GM19351 (cell line): ENCODE measurements at regions not wholly inside any gene's neighbourhood (a gene's known extent, or its start where the extent isn't known, plus 50 kb on each side); places are given as distances from the start of the nearest gene placed in this dataset.
"Not testable (repeated sequence)": the region's sequence is repeated elsewhere in the genome, so short reads cannot be mapped to it uniquely, and the experiment has no call there.

Experiments
- ATAC-seq: cut with Tn5 transposase; IDR thresholded peaks from one replicate; pipeline ENCODE4 v1.9.1; 2021; ENCODE audit warnings: mild to moderate bottlenecking, moderate library complexity; ENCODE audit not compliant: unreplicated experiment

- no peak for ATAC-seq
Measured at GRCh38 chr6:94902974-94903628, 674.2 kb upstream of the MANEA start.

DNA sequence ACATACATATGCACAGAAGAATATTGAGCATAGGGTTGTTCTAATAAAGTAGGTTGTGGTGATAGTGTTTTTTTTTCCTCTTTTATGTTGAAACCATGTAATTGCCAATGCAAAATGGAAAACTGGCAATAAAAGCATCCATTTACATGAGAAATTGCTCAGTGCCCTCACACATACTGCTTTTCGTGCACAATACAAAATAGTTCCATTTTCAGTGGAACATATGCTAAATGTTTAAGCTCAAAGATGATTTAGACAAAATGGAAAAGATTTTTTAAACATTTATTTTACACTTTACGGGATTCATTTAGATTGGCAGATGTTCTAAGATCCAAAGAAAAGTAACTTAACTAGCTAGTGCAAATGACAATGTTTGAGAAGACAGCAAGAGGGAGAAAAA, 678.1 kb upstream of the MANEA start:
- no peak for ATAC-seq

DNA sequence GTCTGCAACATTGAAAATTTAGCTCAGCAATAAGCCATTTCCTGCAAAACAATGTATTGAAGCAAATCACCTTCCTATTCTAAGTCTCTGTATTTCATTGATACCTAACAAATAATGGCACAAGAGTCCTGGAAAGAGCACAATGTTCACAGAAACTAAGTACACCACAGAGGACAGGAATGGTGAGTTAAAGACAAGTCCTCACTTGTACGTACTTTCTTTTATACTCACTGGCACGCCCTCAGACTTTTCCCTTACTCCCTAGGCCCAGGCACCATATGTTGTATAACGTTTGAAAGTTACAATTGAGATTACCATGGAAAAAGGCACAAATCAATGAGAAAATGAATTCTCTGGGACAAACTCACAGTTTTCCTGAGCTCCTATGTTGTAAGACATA, 683.0 kb upstream of the MANEA start:
- no peak for ATAC-seq

DNA sequence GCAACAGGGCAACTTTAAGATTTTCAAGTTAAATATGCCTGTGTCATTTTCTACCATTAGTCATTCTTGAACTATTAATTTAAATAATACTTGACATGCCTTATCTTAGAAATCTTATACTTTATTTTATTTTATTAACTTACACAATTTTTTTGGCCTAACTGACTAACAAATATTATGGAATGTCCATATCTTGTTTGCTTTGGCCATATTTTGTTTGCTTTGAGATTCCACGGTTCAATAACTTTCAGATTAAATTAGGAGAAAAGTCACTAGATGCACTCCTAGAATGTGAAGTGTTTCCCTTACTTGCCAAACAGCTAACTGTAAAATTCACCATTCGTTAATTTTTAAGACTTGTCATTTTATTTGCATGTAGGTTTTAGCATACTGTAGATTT, 684.0 kb upstream of the MANEA start:
- ATAC-seq: no peak

DNA sequence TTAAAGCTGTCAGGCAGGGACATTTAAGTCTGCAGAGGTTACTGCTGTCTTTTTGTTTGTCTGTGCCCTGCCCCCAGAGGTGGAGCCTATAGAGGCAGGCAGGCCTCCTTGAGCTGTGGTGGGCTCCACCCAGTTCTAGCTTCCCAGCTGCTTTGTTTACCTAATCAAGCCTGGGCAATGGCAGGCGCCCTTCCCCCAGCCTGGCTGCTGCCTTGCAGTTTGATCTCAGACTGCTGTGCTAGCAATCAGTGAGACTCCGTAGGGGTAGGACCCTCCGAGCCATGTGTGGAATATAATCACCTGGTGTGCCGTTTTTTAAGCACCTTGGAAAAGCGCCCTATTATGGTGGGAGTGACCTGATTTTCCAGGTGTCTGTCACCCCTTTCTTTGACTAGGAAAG, 703.5 kb upstream of the MANEA start:
- ATAC-seq: not testable (repeated sequence)

GRCh38 chr6:94862112-94862511, 715.2 kb upstream of the MANEA start:
- no peak for ATAC-seq

DNA sequence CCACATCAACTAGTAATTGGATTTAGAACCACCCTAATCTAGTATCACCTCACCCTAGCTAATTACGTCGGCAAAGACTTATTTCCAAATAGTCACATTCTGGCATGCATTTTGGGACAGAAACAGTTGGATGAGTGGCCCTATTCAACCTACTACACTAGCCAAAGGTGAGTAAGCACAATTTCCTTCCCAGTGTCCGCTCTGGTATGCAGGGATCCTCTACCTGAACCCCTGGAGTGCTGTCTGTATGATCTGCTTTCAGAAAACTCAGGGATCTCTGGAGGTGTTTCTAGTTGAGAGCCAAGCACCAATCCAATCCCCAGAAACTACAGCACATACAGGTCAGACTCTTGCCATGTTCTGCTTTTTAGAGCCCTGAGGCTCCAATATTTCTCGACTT, 717.4 kb upstream of the MANEA start:
- no peak for ATAC-seq

- ATAC-seq: not testable (repeated sequence)
Measured at GRCh38 chr6:94856999-94857398, 720.3 kb upstream of the MANEA start.

DNA sequence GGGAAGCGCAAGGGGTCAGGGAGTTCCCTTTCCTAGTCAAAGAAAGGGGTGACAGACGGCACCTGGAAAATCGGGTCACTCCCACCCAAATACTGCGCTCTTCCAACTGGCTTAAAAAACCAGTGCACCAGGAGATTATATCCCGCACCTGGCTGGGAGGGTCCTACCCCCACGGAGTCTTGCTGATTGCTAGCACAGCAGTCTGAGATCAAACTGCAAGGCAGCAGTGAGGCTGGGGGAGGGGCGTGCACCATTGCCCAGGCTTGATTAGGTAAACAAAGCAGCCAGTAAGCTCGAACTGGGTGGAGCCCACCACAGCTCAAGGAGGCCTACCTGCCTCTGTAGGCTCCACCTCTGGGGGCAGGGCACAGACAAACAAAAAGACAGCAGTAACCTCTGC, 726.0 kb upstream of the MANEA start:
- not testable (repeated sequence) for ATAC-seq

DNA sequence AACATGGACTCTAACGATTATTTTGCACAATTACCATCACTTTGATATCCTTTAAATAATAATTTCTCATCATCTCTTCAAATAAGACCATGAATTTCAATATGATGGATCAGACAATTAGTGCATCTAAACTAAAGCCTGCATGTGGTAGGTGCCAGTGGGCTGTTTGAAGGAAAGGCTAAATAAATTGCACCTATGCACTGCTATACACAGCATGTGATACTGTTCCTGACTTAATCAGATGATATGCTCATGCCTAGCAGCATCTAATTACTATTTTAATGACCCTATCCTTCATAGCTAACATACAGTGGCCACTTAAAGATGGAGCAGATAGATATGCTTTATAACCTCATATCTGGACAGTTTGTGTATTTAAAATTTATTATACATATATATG, 731.6 kb upstream of the MANEA start:
- ATAC-seq: no peak

DNA sequence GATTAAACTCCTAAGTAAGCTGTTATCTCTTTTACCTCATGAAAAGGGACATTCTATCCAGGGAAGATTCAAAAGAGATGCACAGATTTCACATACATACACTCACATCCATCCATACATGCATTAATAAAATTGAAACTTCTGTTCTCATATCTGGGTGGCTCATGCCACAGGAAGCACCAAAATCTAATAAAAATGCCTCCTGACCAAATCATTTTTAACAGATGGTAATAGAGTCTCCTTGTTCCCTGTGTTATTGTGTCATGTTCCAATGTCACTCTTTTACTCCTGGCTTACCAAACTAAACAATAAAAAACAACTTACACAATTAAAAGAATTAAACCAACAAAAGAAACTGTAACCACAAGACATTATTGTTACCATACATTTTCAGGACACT, 742.1 kb upstream of the MANEA start:
- ATAC-seq: no peak

GRCh38 chr6:94813806-94814205, 763.5 kb upstream of the MANEA start:
- no peak for ATAC-seq

DNA sequence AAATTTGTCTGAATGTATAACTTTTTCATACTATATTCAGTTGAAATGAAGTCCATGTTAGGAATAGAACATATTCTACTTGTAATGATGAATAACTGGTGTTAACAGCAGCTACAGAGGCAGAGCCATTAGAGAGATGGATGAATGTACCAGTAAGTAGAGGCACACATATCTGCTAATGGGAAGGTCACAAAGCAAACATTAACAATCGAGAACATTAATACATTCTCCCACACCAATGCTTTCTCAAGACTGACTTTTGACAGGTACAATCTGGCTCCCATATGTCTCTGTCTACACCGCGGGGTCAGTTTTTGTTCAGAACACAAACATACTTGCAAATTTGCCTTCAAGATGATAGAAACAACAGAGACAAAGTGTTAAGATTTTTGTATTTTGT, 776.0 kb upstream of the MANEA start:
- no peak for ATAC-seq

DNA sequence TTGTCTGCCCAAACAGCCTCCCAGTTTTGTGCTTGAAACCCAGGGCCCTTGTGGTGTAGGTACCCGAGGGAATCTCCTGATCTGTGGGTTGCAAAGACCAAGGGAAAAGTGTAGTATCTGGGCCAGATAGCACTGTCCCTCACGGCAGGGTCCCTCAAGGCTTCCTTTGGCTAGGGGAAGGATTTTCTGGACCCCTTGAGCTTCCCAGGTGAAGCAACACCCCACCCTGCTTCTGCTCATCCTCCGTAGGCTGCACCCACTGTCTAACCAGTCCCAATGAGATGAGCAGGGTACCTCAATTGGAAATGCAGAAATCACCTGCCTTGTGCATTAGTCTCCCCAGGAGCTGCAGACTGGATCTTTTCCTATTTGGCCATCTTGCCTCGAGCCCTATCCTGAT, 791.8 kb upstream of the MANEA start:
- no peak for ATAC-seq

DNA sequence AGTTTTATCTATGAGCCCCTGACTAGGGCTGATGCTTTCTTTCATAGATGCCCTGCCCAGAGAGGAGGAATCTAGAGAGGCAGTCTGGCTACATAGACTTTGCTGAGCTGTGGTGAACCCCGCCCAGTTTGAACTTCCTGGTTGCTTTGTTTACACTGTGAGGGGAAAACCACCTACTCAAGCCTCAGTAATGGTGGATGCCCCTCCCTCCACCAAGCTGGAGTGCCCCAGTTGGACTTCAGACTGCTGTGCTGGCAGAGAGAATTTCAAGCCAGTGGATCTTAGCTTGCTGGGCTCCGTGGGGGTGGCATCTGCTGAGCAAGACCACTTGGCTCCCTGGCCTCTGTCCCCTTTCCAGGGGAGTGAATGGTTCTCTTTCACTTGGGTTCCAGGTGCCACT, 792.3 kb upstream of the MANEA start:
- not testable (repeated sequence) for ATAC-seq

GRCh38 chr6:94769197-94769596, 808.1 kb upstream of the MANEA start:
- no peak for ATAC-seq

- ATAC-seq: peak; percentile 99
Measured at GRCh38 chr6:94751641-94752329, 825.5 kb upstream of the MANEA start.

- ATAC-seq: no peak
Measured at GRCh38 chr6:94736236-94736635, 841.1 kb upstream of the MANEA start.

DNA sequence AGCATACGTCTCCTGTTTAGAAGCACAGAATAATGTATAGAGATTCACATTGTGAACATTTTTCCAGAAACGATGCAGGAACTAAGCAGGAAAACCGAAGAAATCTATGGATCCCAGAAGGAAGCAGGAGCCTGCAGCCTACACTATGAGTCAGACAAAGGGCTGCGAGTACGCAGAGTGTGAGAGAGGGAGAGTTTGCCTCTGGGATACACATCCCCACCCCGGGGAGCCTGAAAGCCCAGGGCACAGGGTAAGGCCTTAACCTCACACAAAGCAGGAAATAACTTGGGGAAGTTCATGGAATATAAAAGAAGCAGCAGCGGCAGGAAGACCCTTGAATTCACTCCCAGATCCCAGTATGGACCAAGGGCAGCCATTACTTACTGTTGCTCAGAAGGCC, 842.1 kb upstream of the MANEA start:
- ATAC-seq: no peak

GRCh38 chr6:94734751-94735150, 842.6 kb upstream of the MANEA start:
- ATAC-seq: no peak

DNA sequence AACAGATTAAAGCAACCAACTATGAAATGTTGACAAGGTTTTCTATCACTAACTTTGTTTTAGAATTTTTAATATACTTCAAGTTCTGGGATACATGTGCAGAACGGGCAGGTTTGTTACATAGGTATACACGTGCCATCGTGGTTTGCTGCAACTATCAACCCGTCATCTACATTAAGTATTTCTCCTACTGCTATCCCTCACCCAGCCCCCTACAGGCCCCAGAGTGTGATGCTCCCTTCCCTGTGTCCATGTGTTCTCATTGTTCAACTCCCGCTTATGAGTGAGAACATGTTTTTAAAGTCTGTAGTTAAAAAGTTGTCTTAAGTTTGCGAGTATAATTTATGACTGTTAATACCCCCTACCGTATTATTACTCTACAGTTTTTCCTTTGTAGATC, 844.3 kb upstream of the MANEA start:
- no peak for ATAC-seq

DNA sequence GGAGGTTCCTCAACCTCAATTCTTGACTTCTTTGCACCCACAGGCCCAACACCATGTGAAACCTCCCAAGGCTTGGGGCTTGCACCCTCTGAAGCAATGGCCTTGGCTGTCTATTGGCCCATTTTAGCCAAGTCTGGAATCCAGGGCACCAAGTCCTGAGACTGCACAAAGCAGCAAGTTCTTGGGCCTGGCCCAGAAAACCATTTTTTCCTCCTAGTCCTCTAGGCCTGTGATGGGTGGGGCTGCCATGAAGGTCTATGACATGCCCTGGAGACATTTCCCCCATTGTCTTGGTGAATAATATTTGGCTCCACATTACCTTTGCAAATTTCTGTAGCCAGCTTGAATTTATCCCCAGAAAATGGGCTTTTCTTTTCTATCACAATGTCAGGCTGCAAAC, 849.6 kb upstream of the MANEA start:
- no peak for ATAC-seq

- ATAC-seq: no peak
Measured at GRCh38 chr6:94721459-94721858, 855.9 kb upstream of the MANEA start.
